ENCODE measurements at regions not wholly inside any gene's neighbourhood (a gene's known extent, or its start where the extent isn't known, plus 50 kb on each side); places are given as distances from the start of the nearest gene placed in this dataset.
"Not testable (repeated sequence)": the region's sequence is repeated elsewhere in the genome, so short reads cannot be mapped to it uniquely, and the experiment has no call there.

DNA sequence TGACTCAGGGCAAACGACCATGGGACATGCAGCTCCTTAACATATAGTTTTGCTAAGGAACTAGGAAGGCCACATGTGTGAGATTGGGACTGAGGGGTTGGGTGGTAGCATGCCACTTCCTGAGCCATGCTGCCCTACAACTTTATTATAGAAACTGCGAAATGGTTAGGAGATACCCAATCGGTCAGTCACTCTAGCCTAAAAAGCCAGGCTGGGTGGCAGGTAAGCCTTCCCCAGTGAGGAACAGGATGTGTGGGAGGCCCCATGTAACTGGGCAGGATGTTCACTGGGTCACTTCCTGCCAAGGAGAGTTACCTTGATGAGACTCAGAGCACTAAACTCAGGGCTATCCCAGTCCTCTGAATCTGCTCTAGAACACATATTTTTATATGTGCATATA, 123.5 kb downstream of the MAP3K7 start:
- DNase-seq: no peak

DNA sequence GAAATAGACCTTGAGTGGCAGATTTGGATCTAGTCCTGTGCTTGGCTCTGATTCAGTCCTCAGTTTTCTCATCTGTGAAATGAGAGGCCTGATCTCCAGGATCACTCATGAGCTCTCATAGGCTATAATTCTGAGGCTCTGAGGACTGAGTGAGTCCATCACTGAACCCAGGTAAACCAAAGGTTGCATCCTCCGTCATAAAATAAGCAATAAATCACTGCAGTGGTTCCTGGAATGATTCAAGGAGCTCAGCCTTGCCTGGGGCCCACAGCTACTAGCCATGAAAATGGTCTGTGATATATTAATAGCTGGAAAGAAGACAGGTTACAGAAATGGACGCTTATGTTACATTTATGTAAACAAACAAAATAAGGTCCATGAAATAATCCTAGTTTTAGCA, 124.8 kb downstream of the MAP3K7 start:
- DNase-seq: no peak

DNA sequence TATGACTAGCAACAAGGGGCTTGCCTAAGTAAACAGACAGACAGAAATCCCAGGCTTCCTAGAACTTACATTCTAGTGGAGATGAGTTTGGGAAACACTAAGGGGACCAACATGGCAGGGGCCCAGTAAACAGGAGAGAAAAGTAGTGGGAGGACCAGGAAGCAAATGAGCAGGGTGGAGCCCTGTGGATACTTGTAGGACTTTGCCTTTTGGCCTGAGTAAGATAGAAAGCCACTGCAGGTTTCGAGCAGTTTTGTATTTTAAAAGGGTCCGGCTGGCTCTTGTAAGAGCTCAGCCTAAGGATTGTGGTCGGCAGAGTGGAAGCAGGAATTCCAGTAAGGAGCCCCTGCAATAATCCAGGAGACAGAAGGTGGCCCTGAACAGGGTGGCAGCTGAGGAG, 125.5 kb downstream of the MAP3K7 start:
- no peak for DNase-seq

DNA sequence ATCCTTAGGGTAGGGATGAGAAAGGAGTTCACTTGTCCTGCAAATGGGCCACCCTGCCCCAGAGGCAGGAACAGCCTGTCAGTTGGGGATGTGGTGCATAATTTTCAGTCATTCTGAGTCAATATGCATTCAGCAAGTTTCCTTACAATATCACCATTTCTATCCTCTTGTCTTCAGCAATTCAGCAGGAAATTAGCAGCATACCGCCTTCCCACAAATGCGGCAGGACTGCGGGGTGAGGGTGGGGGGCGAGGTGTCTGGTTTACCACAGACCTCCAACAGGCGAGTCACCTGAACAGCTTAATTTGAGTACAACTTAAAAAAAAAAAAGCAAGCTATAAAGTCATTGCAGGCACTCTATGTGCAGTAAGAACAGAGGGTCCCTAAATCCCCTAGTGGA, 126.8 kb downstream of the MAP3K7 start:
- DNase-seq: no peak

DNA sequence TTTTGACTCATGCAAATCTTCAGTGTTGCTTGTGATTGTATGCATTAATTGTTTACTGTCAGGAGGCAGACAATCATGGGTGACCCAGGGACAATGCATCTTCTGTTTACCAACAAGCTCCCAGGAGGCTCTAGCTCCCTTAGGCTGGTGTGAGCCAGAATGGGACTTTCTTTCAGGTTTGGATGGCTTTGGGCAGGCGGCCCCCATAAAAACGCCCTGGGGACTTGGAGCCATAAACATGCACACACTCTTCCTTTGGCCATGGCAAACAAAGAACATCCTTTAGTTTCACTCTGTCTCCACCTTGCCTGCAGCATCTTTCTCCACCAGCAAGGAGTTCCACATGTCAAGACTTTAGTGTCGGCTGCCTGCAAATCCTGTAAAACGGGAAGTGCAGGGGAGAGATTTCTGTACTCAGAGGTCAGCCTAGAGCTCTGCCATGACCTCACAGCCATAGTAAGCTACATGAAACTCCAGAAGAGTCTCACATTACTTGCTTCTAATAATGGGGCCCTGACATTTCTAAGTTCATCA, 127.6 kb downstream of the MAP3K7 start:
- no peak for DNase-seq

DNA sequence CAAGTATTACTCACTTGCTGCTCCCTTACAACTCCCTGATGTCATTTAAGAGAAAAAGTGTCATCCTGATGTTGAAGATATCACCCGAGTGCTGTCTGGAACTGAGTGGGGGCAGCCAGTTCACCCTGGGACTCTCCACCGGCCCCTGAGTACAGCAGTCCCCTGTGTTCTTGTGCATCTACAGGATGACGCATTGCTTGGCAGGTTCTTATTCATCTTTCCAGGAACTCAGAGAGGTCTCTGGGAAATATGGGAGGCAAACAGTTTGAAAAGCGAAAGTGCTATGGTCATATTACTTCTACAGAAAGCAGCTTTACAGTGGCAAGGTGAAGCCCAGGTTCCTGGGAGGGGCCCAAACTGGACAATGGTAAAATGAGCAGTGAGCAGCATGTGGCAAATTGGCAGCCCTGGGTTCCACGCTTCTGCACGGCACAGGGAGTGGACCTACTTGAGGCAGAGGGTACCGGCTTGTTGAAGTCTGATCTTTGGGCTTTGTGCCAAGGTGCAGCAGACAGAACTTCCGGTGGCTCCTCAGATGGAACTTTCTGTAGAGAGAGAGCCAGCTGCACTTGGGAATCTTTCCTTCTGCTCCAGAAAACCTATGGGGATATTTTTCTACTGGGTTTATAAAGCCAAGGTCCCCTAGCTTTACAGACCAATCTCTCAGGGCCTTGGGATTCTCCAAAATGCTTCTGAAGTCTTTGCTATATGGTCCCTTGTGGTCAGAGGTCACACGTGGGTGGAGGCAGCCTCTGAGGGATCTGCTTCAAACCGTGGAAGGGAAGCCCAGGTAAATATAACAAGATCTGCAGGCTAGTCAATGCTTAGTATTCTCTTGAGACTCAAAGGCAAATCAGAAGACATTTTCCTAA, 128.3 kb downstream of the MAP3K7 start:
- no peak for DNase-seq

DNA sequence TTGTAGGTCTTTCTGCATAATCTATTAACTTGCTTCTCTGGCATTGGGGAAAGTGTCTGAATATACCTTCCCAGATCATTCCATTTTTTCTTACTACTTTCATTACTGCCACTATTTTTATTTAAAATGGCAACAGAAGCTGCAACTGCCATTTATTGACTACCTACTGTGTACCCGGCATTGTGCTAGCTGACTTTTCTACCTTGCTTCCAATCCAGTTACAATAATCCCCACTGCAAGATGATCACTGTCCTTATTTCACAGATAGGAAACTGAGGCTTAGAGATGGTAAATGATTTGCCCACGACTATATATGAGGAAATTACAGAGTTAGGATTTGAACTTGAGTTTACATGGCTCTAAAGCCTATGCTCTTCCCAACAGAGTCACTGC, 129.0 kb downstream of the MAP3K7 start:
- no peak for DNase-seq

DNA sequence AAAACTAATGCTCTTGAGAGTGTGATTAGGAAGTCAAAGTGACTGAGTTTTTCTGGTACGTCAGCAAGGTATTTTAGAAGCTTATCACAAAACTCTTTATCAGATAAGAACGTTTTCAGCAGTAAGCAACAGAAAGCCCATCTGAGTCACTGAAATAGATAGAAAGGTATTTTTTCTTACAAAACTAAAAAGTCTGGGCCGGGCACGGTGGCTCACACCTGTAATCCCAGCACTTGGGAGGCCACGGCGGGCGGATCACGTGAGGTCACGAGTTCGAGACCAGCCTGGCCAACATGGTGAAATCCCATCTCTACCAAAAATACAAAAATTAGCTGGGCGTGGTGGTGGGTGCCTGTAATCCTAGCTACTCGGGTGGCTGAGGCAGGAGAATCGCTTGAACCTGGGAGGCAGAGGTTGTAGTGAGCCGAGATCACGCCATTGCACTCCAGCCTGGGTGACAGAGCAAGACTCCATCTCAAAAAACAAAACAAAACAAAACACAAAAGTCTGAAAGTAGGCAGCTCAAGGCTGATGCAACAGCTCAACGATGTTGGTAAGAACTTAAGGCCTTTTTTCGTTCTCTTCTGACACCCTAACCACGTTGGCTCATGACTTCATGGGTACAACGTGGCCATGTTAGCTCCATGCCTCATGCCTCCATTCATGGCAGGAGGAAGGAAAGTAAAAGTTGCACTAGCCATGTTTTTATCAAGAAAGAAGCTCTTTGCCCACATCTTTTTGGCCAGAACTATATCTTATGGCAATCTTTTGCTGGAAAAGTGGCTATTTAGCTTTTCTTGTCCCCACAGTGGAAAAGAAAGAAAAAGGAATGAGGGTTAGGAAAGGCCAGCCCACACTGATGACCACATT, 129.6 kb downstream of the MAP3K7 start:
- DNase-seq: not testable (repeated sequence)

DNA sequence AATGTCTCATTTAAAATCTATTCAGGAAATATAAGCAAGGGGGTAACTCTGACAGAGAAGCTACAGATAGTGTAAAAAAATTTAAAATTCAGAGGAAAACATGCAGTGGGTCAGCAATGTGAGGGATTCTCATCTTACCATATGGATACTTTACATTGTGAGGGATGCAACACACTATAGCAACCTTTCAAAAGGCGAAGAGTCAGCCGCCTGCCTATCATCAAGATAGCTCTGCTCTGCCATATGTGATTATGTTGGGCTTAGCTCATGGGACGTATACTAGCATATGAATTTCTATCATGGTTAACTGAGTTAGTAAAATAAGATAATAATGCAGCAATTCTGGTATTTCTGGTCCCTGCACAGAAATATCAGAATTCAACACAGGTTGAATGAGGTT, 130.9 kb downstream of the MAP3K7 start:
- DNase-seq: no peak

DNA sequence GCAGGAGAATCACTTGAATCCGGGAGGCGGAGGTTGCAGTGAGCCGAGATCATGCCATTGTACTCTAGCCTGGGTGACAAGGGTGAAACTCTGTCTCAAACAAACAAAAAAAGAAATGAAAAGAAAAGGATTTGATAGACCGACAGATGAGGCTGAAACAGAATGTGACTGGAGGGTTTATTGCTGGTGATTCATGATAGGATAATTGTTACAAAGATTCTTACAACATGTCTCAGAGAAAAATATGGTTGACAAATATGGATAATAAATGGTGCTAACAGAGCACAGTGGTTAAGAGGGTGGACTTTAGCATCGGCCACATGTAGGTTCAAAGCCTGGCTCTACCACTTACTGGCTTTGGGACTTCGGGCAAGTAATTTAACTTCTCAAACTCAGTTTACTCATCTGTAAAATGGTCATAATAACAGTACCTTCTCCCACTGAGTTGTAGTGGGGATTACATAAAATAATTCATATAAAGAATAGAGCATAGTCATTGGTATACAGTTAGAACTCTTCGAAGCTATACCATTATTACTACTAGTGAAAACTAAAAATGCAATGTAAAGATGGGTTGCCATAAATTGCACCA, 131.9 kb downstream of the MAP3K7 start:
- no peak for DNase-seq

DNA sequence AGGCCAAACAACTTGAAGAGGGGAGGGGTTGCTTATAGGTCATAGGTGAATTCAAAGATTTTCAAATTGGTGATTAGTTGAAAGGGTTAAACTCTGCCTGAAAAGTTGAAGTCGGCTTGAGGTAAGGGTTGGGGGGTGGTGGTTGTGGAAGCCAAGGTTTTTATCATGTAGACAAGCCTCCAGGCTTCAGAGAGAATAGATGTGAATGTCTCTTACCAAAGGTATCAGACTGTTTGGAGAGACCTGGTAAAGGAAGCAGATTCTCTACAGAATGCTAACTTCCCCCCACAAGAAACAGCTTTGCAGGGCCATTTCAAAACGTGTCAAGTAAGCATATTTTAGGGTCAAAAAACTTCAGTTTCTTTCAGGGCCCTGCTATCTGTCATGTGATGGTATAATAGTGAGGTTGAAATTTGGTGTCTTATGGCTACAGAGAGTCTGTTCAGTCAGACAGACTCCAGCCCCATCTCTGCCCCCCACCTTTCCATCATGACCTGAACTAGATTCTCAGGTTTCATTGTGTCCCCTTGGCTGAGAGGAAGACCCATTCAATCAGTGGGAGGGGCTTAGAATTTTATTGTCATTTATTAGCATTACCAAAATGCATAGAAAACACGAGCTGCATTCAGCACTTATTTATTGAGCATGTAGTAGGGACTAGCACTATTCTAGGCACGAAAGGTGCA, 136.5 kb downstream of the MAP3K7 start:
- DNase-seq: no peak

DNA sequence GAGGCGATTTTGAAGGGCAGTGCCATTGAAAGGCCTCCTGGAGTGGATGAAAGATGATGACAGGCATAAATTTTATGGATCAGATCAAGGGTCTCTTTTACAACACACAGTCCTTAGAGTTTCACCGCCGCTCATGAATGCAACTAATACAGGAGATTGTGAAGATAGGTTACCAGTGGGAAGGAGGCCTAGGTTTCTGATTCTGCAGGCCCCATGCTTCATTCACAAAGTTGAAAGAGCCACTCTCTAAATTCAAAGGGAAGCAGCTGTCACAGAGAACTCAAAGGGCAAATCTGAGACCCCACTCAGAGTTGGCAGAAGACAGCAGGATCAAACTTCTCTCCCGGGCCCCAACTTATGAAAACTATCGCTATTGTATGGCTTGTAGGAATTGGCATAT, 137.6 kb downstream of the MAP3K7 start:
- DNase-seq: no peak

DNA sequence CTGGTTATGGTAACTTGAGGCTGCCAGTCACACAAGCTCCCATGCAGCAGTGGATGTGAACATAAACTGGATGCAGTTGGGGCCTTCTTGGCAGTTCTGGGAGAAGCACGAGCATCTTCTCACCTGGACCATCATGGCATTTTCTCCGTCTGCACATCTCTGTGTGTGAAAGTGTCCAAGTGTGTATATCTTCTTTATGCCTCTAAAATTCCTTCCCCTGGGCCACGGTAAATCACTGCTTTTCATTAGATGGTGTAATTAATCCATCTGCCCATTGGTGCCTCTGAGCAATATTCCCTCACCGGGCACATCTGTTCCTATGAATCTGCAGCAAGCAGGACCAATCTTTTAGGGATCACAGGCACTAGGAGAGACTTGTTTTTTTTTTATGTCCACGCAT, 138.0 kb downstream of the MAP3K7 start:
- DNase-seq: no peak

DNA sequence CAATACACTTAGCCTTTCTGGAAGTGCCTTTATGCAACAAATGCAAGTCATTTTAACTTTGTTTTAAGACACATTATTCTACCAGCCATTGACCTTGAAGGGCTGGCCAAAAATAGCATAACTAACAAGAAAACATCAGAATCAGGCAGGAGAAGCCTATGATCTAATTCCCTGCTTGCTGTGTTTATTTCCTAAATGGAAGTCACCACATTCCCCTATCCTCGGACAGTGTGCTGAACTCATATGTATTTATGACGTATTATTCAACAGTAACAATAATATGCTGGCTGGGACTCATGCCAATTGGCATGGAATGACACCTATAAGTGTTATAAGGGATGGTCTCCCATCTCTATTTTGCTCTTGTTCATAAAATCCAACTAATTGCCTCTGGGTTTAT, 140.7 kb downstream of the MAP3K7 start:
- DNase-seq: no peak

DNA sequence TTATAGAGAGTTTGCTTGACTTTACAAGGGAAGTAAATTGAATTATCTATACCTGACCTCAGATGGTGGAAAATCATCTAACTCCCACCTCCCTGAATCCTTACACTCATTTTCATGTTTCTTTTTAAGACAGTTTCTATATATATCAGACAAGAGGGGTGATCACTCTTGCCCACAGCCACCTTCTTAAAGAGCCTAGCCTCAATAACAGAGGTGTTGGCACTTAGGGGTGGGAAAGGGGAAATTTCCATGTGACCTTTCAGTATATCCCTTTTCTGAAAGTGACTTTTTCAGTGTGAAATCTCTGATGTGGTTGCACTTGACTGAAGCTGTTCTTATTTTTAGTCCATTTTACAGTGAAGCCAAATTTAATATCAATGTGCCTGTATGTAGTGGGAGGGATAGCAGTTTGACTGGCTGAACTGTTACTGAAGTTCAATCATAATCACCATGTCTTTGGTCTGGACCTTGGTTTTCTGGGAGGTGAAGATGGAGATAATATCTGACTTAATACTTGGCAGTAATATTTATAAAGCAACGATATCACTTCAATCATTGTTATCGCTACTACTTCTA, 141.3 kb downstream of the MAP3K7 start:
- no peak for DNase-seq

DNA sequence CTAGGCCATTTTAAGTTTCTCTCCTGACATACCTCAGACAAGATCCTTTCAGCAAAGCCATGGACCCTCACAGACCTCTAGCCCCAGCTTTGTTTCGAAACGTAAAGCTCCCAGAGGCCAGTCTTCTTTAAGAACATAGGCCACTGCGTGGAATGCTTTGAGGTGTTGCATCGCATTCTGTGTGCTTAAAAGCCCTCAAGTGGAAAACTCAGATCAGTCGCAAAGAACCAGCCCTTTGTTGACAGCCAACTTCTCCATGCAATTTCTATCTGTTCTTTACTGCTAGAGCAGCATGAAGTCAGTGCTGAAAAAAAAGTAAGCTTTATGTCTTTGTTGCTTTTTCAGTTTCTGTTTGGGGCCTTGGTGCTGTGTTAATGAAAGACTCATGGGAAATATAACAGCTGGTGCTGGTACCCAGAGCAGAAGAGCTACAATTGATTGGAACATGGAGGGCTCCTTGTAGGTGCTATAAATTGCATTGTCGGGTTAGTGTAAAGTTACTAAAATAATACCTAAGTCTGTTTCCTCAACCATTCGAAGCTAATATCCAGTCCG, 142.6 kb downstream of the MAP3K7 start:
- DNase-seq: no peak

DNA sequence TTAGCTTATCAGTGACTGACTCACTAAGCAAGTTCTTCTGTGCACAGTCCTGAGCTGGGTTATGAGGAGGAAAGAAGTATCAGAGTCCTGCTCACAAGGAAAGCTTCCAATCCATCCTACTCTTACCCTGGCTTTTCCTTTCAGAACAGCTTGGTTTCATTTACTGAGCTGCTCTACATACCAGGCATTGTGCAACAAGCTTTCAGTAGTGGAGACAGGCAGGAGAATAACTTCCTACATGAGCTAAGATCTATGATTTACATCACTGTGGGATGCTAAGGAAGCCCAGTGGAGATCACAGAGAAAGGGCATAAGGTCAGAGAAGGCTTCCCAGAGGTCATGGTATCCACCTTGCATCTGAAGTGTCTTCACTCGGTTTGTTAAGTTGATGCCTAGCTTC, 144.5 kb downstream of the MAP3K7 start:
- DNase-seq: no peak

DNA sequence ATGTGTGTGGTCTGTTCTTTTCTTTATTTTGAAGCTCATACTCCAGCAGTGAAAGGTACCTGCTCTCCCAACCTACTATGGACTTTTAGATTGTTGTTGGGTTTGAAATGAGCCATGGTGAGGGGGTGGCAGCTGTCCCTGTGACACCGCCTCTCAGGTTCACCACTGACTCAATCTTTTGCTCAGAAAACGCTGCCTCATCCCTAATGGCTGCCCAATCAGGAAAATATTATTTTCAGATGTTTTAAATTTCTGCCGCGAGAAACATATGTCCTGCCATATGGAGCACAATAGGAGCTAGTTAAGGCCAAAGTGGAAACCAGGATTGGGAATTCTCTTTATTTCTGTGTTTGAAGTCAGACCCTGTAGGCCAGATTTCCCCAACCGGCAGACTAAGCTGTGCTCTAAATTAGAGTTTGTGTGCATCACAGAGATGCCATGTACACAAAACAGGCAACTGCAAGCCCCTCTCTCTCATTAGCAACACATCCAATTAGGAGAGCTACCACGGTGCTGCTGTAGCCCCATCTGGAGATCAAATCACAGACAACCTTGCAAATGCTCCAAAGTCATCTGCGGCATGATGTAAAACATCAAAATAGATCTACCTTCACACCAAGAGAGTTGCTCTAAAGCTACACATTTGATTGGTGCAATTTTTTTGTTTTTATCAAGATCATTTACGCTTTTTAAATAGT, 144.1 kb upstream of the BACH2 start:
- DNase-seq: no peak

DNA sequence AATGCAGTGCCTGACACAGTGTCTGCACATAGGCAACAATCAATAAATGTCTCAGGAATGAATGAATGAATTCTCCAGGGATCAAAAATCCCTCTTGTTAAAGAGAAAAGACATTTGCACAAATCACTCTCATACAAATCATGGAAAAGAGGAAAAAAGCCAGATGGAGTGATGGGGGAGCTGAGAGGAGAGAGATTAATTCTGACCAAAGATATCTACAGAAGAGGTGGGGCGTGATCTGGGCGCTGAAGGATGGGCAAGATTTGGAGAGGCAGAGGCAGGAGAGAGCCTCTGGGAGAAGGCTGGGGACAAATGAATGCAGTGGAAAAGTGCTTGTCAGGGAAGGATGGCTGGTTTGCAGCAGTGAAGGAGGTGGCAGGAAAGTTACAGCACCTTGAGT, 142.9 kb upstream of the BACH2 start:
- no peak for DNase-seq

DNA sequence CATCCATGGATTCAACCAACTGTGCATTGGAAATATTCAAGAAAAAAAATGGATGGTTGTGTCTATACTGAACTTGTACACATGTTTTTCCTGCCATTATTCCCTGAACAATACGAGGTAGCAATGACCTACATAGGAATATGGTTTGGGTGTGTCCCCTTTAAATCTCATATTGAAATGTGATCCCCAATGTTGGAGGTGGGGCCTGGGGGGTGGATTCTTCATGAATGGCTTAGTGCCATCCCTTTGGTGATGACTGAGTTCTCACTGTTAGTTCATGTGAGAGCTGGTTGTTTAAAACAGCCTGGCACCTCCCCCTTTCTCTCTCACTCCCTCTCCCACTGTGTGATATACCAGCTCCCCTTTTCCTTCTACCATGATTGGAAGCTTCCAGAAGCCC, 139.8 kb upstream of the BACH2 start:
- DNase-seq: no peak

DNA sequence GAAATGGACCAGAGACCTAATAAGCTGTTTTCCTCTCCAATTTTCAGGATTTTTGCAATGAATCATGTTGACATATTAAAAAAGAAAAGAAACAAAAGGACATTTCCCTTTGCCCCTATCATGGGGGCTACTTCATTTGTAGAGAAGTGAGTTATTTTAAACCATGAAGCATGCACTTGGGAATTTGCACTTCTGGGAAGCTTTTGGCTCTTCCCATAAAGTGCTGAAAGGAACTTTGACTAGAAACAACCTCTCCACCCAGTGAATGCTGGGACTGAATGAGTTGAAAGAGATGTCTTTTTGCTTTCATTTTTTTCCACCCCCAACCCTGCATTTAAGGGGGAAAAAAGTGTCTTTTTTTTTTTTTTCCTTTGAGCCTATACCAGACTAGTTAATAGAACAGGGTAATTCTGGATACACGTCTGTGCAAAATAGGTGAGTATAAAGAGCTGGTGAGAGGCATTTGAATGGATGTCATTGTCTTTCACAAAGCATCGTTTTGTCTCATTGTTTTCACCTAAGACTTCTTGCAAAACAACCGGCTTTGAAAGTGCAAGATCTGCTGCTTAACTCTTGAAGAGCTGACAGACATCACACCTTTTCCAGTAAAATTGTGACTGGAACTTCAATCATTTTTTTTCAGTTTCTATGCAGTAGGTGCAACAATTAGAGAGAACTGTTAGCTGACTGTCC, 138.7 kb upstream of the BACH2 start:
- no peak for DNase-seq
